ENCODE measurements at regions not wholly inside any gene's neighbourhood (a gene's known extent, or its start where the extent isn't known, plus 50 kb on each side); places are given as distances from the start of the nearest gene placed in this dataset.
"Not testable (repeated sequence)": the region's sequence is repeated elsewhere in the genome, so short reads cannot be mapped to it uniquely, and the experiment has no call there.

DNA sequence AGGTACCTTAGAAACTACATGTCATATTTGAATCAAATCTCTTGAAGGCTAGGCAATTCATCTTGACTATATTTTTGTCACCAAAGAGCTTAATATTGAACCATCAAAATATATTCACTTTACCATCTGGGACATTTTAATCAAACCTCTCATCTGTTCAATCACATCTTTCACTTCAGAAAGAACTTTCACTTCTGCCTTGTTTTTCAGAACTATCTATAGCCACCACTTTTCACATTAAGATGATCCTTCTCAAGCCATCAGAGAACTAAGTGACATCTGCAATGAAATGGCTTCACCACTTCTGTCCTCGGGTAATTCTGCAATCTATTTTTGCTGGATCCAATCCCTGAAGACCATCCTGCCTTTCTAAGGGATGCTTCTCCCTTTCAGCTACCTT, 57.8 kb downstream of the OR2B2 start:
- DNase-seq, result no peak

DNA sequence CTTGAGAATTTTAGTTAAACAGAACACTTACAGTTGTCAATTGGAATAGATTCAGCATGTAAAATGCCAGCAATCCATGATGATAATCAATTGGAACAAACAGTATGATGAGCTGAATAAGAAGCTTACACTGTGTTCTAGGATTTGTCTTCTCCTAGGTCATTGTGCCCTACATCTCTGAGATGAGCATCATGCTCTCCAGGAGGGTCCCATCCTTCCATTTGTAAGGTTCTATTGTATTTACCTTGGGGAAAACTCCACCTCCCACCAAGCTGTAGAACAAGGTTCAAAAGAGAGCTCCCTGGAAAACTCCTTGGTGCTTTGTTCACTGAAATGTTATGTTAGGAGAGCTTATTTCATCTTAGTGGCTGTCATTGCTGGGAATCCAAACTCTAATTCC, 60.8 kb downstream of the OR2B2 start:
- DNase-seq, result no peak

DNA sequence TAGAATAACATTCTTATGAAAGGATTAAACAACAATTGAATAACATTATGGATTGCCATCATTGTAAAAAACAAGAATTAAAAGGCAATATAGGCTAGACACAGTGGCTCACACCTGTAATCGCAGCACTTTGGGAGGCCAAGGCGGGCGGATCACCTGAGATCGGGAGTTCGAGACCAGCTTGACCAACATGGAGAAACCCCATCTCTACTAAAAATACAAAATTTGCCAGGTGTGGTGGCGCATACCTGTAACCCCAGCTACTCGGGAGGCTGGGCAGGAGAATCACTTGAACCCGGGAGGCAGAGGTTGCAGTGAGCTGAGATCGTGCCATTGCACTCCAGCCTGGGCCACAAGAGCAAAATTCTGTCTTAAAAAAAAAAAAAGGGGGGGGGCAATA, 63.2 kb downstream of the OR2B2 start:
- not testable (repeated sequence) for DNase-seq

DNA sequence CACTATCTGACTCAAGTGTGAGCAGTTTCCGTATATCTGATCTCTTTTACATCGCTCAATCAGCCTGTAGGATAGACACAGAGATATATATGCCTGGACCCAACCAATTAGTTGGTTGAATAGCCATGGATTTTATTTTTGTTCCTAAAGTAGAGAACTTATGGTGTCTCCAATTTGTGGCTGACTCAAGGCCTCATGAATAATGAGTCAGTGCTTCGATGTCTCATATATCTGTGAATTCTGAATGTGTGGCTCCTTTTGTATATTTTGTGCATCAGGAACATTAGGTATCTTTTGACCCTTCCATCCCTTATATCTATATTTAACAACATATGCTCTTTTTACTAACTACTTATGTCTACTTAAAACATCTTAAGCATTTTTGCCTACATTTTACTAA, 64.5 kb downstream of the OR2B2 start:
- DNase-seq, result no peak

DNA sequence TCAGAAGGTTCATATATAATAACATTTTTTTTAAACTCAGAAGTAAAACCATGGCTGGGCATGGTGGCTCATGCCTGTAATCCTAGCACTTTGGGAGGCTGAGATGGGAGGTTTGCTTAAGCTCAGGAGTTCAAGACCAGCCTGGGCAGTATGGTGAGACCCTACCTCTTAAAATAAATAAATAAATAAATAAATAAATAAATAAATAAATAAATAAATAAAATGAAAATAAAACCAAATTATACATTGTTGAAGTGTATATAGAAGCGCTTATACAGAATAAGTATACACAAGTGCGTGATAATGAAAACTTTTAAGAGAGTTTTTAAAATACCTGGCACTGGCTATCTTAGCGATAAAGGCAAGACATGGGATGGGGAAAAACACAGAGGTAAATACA, 71.6 kb downstream of the OR2B2 start:
- DNase-seq, result no peak

DNA sequence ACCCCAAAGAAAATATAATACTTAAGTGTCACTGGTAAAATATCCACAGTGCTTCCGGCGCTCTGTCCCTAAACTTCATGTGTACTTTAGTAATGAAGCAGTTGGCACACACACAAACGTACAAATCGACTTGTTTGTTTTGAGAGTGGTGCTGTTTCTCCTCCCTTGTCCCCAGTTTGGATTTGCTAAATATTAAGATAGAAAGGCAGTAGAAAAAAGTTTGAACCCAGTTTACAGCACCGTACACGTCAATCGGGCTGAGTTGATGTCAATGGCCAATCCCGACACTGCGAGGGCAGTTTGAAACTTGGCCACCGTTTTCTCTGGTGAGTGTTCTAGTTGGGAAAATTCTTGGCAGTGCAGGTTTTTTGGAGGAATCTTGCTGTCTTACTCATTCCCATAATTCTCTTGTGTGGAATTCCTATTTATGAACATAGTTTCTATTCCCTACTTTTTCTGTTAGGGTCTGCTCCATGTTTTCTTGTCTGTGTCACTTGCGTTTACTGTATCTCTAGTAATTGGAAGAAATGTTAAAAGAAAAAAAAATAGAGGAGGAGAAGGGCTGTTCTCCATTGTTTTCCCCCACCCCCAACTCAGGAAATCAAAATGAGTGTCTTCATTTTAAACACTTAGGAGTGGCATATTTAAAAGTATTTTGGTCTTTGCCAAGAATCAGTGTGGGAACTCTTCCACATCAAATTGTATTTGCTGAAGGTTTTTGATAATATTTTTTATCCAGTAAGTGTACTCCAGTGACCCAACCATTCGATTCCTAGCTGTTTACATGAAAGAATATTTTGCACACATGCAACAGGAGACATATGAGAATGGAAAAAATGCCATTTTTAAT, 72.3 kb downstream of the OR2B2 start:
- DNase-seq, result peak in 1 of 2 donors; percentile 33

DNA sequence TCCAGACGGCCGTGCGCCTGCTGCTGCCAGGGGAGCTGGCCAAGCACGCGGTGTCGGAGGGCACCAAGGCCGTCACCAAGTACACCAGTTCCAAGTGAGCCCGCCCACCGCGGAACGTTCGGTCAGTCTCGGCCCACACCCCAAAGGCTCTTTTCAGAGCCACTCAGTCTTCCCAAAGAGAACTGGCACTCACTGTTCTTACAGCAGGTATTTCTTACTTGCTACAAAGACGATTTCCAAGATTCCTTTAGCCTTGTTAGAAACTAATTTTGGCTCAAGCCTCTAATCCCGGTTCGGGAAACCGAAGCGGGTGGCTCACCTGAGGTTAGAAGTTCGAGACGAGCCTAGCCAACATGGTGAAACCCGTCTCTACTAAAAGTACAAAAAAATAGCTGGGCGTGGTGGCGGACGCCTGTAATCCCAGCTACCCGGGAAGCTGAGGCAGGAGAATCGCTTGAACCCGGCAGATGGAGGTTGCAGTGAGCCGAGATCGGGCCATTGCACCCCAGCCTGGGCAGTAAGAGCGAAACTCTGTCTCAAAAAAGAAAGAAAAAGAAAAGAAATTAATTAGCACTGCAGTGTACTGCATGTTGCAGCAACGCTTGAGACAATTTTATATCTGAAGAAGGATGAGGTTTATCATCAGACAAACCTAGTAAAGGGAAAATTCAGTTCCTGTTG, 73.1 kb downstream of the OR2B2 start:
- no peak for DNase-seq

DNA sequence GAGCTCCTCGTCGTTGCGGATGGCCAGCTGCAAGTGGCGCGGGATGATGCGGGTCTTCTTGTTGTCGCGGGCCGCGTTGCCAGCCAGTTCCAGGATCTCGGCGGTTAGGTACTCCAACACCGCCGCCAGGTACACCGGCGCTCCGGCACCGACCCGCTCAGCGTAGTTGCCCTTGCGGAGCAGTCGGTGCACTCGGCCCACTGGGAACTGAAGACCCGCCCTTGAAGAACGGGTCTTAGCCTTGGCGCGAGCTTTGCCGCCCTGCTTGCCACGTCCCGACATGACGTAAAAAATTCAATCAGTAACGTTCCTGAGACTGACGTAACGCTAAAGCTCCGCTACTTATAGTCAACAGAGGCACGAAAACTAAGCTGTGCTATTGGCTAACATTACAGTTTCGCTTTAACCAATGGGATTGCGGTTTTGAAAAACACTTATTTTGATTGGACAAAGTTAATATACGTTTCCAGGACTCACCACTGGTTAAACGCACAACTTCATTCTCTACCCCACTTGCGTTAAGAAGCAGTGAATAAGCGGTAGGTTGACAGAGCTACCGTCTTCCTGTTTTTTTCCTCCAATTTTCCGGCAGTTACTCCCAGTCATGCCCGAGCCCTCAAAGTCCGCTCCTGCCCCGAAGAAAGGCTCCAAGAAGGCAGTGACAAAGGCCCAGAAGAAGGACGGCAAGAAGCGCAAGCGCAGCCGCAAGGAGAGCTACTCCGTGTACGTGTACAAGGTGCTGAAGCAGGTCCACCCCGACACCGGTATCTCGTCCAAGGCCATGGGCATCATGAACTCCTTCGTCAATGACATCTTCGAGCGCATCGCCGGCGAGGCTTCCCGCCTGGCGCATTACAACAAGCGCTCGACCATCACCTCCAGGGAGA, 73.9 kb downstream of the OR2B2 start:
- DNase-seq, result peak; percentile 90 to 98

DNA sequence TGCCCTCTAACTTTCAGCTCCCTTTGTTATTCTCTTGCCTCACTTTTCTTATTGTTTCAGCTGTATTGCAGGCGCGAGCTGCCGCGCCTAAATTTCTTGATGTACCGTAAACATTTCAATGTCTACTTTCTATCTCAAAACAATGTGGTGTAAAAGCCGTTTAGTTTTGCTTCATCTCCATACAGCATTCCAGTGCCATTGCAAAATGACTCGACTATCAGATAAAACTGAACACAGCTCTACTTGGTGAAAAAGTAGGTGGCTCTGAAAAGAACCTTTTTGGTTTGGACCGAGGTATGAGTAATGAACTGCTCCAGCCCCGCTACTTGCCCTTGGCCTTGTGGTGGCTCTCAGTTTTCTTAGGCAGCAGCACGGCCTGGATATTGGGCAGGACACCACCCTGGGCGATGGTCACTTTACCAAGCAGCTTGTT, 74.6 kb downstream of the OR2B2 start:
- DNase-seq, result no peak

DNA sequence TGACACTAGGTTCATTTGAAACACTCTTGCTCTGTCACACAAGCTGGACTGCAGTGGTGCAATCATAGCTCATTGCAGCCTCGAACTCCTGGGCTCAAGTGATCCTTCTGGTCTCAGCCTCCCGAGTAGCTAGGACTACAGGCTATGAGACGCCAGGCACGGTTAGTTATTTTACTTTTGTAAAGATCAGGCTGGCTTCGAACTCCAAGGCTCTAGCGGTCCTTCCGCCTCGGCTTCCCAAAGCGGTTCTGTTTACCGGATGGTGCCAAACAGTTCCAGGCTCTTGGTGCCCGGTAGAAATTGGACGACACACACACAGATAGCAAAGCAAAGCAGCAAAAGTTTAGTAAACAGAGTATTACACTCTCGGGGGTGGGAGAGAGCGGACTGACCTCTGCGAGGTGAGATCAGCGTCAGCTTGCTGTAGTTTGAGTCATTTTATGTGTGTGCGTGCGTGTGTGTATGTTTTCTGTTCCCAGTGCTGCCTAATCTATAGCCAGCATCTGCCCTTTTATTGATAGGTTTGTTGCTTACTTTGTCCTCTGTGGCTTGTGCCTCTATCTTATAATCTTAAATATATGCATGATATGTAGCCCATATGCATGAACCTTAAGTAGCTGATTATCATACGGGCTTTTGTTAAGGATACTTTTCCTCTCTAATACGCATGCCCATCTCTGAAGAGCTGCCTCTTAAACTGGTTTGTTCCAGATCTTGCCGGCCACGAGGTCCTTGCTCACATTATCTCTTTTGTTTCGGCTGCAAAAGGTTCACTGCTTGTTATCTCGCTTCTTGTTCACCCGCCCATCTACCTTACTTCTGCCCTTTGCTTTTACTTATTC, 75.2 kb downstream of the OR2B2 start:
- DNase-seq, result peak; percentile 57 to 76

DNA sequence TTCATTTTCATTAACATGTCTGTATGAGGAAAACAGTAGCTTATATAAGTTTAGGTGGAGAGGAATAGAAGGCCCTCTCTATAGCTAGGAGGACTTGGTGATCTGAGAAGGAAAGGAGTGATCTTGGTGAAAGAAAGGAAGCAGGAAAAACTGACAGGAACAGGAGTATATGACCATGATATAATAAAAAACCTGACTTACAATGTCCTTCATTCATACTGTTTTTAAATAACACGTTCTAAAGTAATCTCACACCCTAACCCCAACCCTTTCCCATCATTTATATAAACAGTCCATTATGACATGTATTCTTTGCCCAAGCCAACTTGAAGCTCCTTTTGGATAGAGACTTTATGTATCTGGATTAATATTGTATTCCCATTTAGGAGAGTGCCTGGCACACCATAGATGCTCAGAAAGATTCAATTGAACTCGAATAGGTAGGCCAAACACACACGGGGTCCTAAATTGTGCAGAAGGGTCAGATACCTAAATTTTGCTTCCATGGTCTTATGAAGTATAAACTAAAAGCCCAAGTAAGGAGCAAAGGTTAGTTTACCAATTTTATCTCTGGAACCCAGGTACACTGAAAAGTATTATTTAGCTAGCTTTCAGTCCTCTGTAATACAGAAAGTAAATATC, 75.9 kb downstream of the OR2B2 start:
- DNase-seq, result no peak

DNA sequence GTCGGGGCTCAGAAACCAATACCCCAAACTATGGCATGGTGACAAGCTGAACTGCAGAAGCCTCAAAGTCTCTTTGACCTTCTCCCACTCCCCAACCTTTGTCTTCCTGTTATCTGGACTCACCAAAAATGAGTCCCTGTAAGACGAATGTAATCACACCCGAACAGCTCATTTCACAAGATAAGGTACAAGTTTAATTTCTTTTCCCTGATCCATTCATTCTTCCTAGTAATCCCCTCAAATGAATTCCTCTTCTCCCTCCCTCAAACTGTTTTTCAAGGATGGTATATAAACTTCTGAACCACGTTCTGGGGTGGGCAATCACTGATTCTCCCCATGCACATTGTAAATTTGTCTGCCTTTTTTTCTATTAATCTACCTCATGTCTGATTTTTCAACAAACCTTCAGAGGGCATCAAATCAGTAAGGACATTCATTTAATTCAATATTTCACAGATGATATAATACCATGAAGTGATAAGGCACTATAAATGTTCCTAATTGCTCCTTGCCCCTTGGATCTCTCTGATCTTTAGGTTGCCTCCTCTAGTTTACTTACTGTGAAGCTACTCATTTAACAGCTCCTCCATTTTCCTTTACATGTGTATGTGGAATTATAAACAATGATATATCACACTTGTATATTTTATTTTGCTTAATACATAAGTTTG, 77.2 kb downstream of the OR2B2 start:
- DNase-seq, result no peak

DNA sequence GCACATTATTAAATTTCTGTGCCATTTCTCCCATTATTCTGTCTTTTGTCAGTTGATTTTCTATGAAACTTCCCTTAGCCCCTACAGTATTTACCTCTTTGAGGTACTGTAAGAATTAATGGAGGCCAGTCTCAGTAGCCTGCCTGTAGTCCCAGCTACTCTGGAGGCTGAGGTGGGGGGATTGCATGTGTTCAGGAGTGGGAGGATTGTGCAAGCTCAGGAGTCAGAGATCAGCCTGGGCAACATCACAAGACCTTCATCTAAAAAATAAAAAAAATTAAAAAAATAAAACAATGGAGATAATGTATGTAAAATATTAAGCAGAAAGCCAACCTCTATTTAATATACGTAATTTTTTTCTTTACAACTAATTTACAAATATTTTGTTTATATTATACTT, 77.8 kb downstream of the OR2B2 start:
- no peak for DNase-seq

DNA sequence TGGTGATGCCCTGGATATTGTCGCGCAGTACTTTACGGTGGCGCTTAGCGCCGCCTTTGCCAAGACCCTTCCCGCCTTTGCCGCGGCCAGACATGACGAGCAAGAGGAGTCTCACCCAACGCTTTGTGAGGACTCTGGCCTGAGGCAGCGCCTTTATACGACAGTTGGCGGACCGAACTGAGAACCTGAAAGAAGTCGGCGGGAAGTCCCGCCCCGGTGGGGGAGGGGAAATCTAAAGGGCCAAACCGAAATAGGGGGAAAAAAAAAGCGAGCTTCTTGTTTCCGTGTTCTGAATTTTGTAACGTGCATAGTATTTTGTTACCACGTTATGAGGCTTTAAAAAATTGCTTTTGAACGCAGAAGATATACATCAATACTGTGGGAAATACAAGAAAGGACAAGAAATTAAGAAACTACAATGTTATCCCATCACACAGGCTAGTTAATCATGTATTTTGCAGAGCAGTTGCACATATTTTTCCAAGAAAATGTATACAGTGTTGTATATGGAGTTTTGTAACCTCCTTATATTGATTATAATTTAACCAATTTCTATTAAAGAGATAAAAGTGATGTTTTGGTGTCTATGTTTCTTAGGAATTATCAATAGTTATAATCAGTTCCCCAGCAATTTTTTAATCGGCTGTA, 80.6 kb downstream of the OR2B2 start:
- peak; percentile 90 to 93 for DNase-seq

DNA sequence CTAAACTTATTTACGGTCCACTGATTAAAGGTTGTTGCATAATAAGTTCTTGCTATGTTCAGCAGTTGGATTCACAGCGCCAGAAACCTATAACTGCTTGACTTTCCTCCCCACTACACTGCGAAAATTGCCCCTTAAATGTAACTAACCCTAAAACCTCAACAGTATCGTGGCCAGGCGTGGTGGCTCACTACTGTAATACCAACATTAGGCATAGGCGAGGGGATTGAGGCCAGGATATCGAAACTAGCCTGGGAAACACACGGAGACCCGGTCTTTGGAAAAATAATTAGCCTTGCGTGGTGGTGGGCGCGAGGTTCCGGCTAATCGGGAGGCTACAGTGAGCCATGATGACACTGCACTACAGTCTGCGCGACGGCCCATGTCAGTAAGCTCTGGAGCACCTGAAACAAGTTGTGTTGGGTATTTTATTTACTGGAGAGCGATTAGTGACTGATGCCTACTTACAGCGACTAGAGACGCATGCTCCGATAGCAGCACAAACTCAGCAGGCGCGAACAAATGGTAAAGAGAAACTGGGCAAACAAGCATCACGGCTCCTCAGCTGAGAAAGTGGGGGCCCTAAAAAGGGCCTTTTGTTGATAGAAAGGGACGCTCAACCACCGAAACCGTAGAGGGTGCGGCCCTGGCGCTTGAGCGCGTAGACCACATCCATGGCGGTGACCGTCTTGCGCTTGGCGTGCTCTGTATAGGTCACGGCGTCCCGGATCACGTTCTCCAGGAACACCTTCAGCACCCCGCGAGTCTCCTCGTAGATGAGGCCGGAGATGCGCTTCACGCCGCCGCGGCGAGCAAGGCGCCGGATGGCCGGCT, 81.4 kb downstream of the OR2B2 start:
- peak; percentile 53 to 70 for DNase-seq

DNA sequence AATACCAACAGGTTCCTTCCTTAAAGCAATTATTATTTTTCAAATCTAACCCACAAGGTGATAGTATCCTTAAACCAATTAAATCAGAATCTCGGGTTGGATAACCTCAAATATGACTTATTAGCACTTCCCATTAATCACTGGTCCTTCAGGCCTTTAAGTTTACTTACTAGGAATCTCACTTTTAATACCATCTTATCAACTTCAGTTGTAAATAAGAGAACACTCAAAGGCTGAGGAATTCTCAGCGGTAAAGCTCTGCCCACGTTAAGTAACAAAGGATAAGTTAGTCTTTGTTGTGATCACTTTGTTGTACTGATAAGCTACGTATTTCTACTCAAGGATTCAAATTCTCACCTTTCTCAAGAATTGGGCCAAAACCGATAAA, 82.0 kb downstream of the OR2B2 start:
- no peak for DNase-seq

DNA sequence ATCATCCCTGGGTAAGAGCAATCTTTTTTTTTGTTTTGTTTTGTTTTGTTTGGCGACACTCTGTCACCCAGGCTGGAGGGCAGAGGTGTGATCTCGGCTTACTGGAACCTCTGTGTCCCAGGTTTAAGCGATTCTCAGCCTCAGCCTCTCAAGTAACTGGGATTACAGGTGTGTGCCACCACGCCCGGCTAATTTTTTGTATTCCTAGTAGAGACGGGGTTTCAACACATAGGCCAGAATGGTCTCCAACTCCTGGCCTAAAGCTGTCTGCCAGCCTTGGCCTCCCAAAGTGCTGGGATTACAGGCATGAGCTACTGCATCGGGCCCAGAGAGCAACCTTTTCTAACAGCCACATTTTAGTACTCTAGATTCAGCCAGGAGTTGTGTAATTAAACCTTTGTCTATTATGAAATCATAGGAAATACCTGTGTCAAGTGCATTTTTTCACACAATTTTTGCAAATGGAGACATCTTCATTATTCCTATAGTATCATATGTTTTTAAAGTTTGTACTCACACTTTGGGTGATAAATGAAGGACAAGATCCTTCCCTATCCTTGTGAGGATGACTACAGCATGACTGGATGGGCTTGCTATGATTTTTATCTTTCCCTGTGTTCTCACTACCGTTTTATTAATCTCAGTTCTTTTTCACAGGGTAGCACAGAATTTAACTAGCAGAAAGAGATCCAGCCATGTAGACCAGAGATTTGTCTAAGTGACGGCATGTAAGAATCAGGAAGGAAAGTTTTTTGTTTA, 82.6 kb downstream of the OR2B2 start:
- DNase-seq, result no peak

DNA sequence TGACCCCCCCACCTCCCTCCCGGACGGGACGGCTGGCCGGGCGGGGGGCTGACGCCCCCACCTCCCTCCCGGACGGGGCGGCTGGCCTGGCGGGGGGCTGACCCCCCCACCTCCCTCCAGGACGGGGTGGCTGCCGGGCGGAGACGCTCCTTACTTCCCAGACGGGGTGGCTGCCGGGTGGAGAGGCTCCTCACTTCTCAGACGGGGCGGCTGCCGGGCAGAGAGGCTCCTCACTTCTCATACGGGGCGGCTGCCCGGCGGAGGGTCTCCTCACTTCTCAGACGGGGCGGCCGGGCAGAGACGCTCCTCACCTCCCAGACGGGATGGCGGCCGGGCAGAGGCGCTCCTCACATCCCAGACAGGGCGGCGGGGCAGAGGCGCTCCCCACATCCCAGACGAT, 84.7 kb downstream of the OR2B2 start:
- DNase-seq, result not testable (repeated sequence)

DNA sequence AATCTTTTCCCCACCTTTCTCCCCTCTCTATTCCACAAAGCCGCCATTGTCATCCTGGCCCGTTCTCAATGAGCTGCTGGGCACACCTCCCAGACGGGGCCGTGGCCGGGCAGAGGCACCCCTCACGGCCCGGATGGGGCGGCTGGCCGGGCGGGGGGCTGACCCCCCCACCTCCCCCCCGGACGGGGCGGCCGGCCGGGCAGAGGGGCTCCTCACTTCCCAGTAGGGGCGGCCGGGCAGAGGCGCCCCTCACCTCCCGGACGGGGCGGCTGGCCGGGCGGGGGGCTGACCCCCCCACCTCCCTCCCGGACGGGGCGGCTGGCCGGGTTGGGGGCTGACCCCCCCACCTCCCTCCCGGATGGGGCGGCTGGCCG, 85.6 kb downstream of the OR2B2 start:
- not testable (repeated sequence) for DNase-seq

Measured in CD4-positive, alpha-beta T cell treated with Interferon alpha-2 for 1 hour (primary cell).